ENCODE measurements at regions not wholly inside any gene's neighbourhood (a gene's known extent, or its start where the extent isn't known, plus 50 kb on each side); places are given as distances from the start of the nearest gene placed in this dataset.

DNA sequence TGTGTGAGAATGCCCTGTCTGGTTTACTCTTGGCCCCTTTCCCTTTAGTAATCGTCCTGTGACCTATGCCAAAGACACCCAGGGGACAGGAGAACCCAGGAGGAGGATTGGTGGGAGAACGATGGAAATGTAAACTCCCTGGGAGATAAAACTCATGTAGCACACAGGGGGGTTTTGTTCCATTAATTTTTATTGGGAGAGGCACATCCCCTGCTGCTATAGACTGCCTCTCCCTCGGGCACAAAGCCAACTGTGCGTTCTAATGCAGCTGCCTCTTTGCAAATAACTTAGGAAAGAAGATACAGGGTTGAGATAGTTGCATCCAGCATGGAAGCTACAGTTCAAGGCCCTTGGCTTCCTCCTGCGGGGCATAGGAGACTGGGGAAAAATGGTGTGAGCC, 489.6 kb downstream of the SLC4A3 start:
- H3K27me3 ChIP-seq (ENCODE audit: insufficient read depth, low read length): no peaks in the 10 kb centered on the region
- TF ChIP-seq, protein P1, sequence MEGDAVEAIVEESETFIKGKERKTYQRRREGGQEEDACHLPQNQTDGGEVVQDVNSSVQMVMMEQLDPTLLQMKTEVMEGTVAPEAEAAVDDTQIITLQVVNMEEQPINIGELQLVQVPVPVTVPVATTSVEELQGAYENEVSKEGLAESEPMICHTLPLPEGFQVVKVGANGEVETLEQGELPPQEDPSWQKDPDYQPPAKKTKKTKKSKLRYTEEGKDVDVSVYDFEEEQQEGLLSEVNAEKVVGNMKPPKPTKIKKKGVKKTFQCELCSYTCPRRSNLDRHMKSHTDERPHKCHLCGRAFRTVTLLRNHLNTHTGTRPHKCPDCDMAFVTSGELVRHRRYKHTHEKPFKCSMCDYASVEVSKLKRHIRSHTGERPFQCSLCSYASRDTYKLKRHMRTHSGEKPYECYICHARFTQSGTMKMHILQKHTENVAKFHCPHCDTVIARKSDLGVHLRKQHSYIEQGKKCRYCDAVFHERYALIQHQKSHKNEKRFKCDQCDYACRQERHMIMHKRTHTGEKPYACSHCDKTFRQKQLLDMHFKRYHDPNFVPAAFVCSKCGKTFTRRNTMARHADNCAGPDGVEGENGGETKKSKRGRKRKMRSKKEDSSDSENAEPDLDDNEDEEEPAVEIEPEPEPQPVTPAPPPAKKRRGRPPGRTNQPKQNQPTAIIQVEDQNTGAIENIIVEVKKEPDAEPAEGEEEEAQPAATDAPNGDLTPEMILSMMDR (IDR thresholded peaks at IDR 0.05; ENCODE audit: low read length): no peak
- no peak for TF ChIP-seq EZH2 (IDR thresholded peaks at IDR 0.05; ENCODE audit: borderline replicate concordance, low read length)
- no peaks in the 10 kb centered on the region for H3K4me1 ChIP-seq (ENCODE audit: insufficient read depth, low read length, severe bottlenecking)

DNA sequence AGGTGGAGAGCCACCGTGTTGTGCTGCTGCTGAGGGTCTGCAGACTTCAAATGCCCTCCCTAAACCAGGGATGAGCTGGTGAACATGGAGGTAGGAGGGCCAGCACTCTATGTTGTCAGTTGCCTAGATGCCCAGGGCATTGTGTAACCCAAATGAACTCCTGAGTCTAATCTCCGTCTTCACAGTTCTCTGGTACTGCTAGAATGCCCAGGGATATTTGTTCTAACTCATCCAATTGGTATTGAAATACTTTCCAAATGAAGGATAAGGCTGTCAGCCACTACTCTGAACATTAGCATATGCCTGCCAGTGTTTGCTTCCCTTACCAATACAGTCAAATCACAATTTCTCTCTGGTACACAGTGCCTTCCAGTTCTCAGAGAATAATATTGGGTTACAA, 492.6 kb downstream of the SLC4A3 start:
- Histone ChIP-seq H3K4me2 (ENCODE audit: low read length) (no peak overlapping the region), H3K4me3 (ENCODE audit: low read depth, low read length, poor library complexity, severe bottlenecking) (no peak overlapping the region), H3K9ac (ENCODE audit: low read length) (no peak overlapping the region), H3K27ac (ENCODE audit: low read depth, low read length, poor library complexity, severe bottlenecking) (no peak overlapping the region), H2AFZ (ENCODE audit: low read length) (no peak overlapping the region), H3K9me2 (ENCODE audit: low read depth, low read length) (no peaks in the 10 kb centered on the region), H3K4me1 (ENCODE audit: insufficient read depth, low read length, severe bottlenecking) (no peaks in the 10 kb centered on the region), H3K27me3 (ENCODE audit: insufficient read depth, low read length) (no peaks in the 10 kb centered on the region), H3K79me2 (ENCODE audit: insufficient read depth, low read length) (no peaks in the 10 kb centered on the region), H3K9me3 (ENCODE audit: low read length) (no peaks in the 10 kb centered on the region), H3K36me3 (ENCODE audit: insufficient read depth, low read length) (no peaks in the 10 kb centered on the region), H3F3A (ENCODE audit: insufficient read depth, low read length) (no peaks in the 10 kb centered on the region), H4K20me1 (ENCODE audit: insufficient read depth, low read length) (no peaks in the 10 kb centered on the region)
- no peak for TF ChIP-seq EZH2 (IDR thresholded peaks at IDR 0.05; ENCODE audit: borderline replicate concordance, low read length)
- TF ChIP-seq, protein P1 (IDR thresholded peaks at IDR 0.05; ENCODE audit: low read length): no peak

More for the DNA sequence above, 489.6 kb downstream of the SLC4A3 start:
- no peaks in the 10 kb centered on the region for H3K9me3 ChIP-seq (ENCODE audit: low read length)
- H4K20me1 ChIP-seq (ENCODE audit: insufficient read depth, low read length): no peaks in the 10 kb centered on the region
- H3K9me2 ChIP-seq (ENCODE audit: low read depth, low read length): no peaks in the 10 kb centered on the region
- H3K4me2 ChIP-seq (ENCODE audit: low read length): no peak overlapping the region
- no peaks in the 10 kb centered on the region for H3F3A ChIP-seq (ENCODE audit: insufficient read depth, low read length)
- no peak overlapping the region for H3K9ac ChIP-seq (ENCODE audit: low read length)
- H3K36me3 ChIP-seq (ENCODE audit: insufficient read depth, low read length): no peaks in the 10 kb centered on the region
- H2AFZ ChIP-seq (ENCODE audit: low read length): no peak overlapping the region
- no peak overlapping the region for H3K27ac ChIP-seq (ENCODE audit: low read depth, low read length, poor library complexity, severe bottlenecking)
- H3K79me2 ChIP-seq (ENCODE audit: insufficient read depth, low read length): no peaks in the 10 kb centered on the region
- no peak overlapping the region for H3K4me3 ChIP-seq (ENCODE audit: low read depth, low read length, poor library complexity, severe bottlenecking)

DNA sequence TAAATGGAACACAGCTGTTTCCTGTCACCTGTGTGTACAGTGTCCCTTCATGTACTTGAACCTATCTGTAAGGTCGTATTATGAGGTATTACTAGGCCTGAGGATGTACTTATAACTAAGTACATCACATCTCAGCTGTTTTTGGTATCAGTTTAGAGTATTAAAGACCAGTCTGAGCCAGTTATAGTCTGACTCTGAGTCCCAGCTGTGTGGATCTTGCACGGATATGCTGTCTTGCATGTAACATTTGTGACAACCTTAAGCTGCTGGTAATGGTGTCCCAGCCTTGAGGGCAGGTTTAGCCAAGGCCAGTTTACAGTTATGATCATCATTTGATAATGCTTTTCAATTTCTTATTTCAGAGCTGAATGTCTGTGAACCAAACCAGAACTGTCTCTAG, 496.3 kb downstream of the SLC4A3 start:
- TF ChIP-seq, protein P1 (IDR thresholded peaks at IDR 0.05; ENCODE audit: low read length): no peak
- no peak for TF ChIP-seq EZH2 (IDR thresholded peaks at IDR 0.05; ENCODE audit: borderline replicate concordance, low read length)
- H3K4me2 ChIP-seq (ENCODE audit: low read length): no peak overlapping the region
- H3K36me3 ChIP-seq (ENCODE audit: insufficient read depth, low read length): no peaks in the 10 kb centered on the region
- no peak overlapping the region for H3K4me3 ChIP-seq (ENCODE audit: low read depth, low read length, poor library complexity, severe bottlenecking)
- no peaks in the 10 kb centered on the region for H3K4me1 ChIP-seq (ENCODE audit: insufficient read depth, low read length, severe bottlenecking)
- no peak overlapping the region for H3K9ac ChIP-seq (ENCODE audit: low read length)
- H3F3A ChIP-seq (ENCODE audit: insufficient read depth, low read length): no peaks in the 10 kb centered on the region
- H3K9me3 ChIP-seq (ENCODE audit: low read length): no peaks in the 10 kb centered on the region
- no peaks in the 10 kb centered on the region for H3K79me2 ChIP-seq (ENCODE audit: insufficient read depth, low read length)
- no peak overlapping the region for H3K27ac ChIP-seq (ENCODE audit: low read depth, low read length, poor library complexity, severe bottlenecking)
- H3K27me3 ChIP-seq (ENCODE audit: insufficient read depth, low read length): no peaks in the 10 kb centered on the region
- no peaks in the 10 kb centered on the region for H3K9me2 ChIP-seq (ENCODE audit: low read depth, low read length)
- no peak overlapping the region for H2AFZ ChIP-seq (ENCODE audit: low read length)
- no peaks in the 10 kb centered on the region for H4K20me1 ChIP-seq (ENCODE audit: insufficient read depth, low read length)

All from OCI-LY1 (cell line).